ENCODE measurements at regions not wholly inside any gene's neighbourhood (a gene's known extent, or its start where the extent isn't known, plus 50 kb on each side); places are given as distances from the start of the nearest gene placed in this dataset.

- Histone ChIP-seq H3K79me2 (ENCODE audit: insufficient read depth, low read length) (no peaks in the 10 kb centered on the region), H4K20me1 (ENCODE audit: insufficient read depth, low read length) (no peaks in the 10 kb centered on the region), H3K4me3 (ENCODE audit: insufficient read depth, low read length) (no peak overlapping the region), H3K9me3 (ENCODE audit: low read depth, low read length) (no peaks in the 10 kb centered on the region), H3K4me2 (ENCODE audit: insufficient read depth, low read length) (no peak overlapping the region), H3K36me3 (ENCODE audit: insufficient read depth, low read length) (no peaks in the 10 kb centered on the region), H3K27me3 (ENCODE audit: insufficient read depth, low read length) (no peaks in the 10 kb centered on the region), H2AFZ (ENCODE audit: low read length) (no peak overlapping the region), H3K27ac (ENCODE audit: low read depth, low read length) (no peak overlapping the region), H3K4me1 (ENCODE audit: insufficient read depth, low read length) (no peaks in the 10 kb centered on the region)
- DNase-seq (ENCODE audit: insufficient read length, low spot score, missing footprints): no peak
- TF ChIP-seq CTCF (IDR thresholded peaks at IDR 0.05; ENCODE audit: extremely low read depth, low read depth, low read length): no peak
Measured at GRCh38 chr6:141024526-141024925, 1108.2 kb upstream of the GJE1 start.

- no peak overlapping the region for H3K4me2 ChIP-seq (ENCODE audit: insufficient read depth, low read length)
- no peaks in the 10 kb centered on the region for H4K20me1 ChIP-seq (ENCODE audit: insufficient read depth, low read length)
- no peak overlapping the region for H3K27ac ChIP-seq (ENCODE audit: low read depth, low read length)
- no peak for DNase-seq (ENCODE audit: insufficient read length, low spot score, missing footprints)
- no peak overlapping the region for H2AFZ ChIP-seq (ENCODE audit: low read length)
- no peaks in the 10 kb centered on the region for H3K36me3 ChIP-seq (ENCODE audit: insufficient read depth, low read length)
- H3K4me1 ChIP-seq (ENCODE audit: insufficient read depth, low read length): no peaks in the 10 kb centered on the region
- no peak for TF ChIP-seq CTCF (IDR thresholded peaks at IDR 0.05; ENCODE audit: extremely low read depth, low read depth, low read length)
- H3K27me3 ChIP-seq (ENCODE audit: insufficient read depth, low read length): no peaks in the 10 kb centered on the region
- H3K79me2 ChIP-seq (ENCODE audit: insufficient read depth, low read length): no peaks in the 10 kb centered on the region
- no peaks in the 10 kb centered on the region for H3K9me3 ChIP-seq (ENCODE audit: low read depth, low read length)
- no peak overlapping the region for H3K4me3 ChIP-seq (ENCODE audit: insufficient read depth, low read length)
Measured at GRCh38 chr6:141017941-141018340, 1114.8 kb upstream of the GJE1 start.

- H3K36me3 ChIP-seq (ENCODE audit: insufficient read depth, low read length): no peaks in the 10 kb centered on the region
- no peak for TF ChIP-seq CTCF (IDR thresholded peaks at IDR 0.05; ENCODE audit: extremely low read depth, low read depth, low read length)
Measured at GRCh38 chr6:141000917-141001316, 1131.8 kb upstream of the GJE1 start.

GRCh38 chr6:140993515-140993914, 1139.2 kb upstream of the GJE1 start:
- no peak for TF ChIP-seq CTCF (IDR thresholded peaks at IDR 0.05; ENCODE audit: extremely low read depth, low read depth, low read length)
- no peak for DNase-seq (ENCODE audit: insufficient read length, low spot score, missing footprints)
- H3K27me3 ChIP-seq (ENCODE audit: insufficient read depth, low read length): no peaks in the 10 kb centered on the region
- H3K4me2 ChIP-seq (ENCODE audit: insufficient read depth, low read length): no peak overlapping the region
- H3K36me3 ChIP-seq (ENCODE audit: insufficient read depth, low read length): no peaks in the 10 kb centered on the region
- no peaks in the 10 kb centered on the region for H3K9me3 ChIP-seq (ENCODE audit: low read depth, low read length)
- H3K27ac ChIP-seq (ENCODE audit: low read depth, low read length): no peak overlapping the region
- H3K79me2 ChIP-seq (ENCODE audit: insufficient read depth, low read length): no peaks in the 10 kb centered on the region
- no peak overlapping the region for H2AFZ ChIP-seq (ENCODE audit: low read length)
- H4K20me1 ChIP-seq (ENCODE audit: insufficient read depth, low read length): no peaks in the 10 kb centered on the region
- H3K4me3 ChIP-seq (ENCODE audit: insufficient read depth, low read length): no peak overlapping the region
- no peaks in the 10 kb centered on the region for H3K4me1 ChIP-seq (ENCODE audit: insufficient read depth, low read length)

More at GRCh38 chr6:141000917-141001316, 1131.8 kb upstream of the GJE1 start:
- H3K27ac ChIP-seq (ENCODE audit: low read depth, low read length): no peak overlapping the region
- no peak overlapping the region for H3K4me2 ChIP-seq (ENCODE audit: insufficient read depth, low read length)
- H2AFZ ChIP-seq (ENCODE audit: low read length): no peak overlapping the region
- H3K9me3 ChIP-seq (ENCODE audit: low read depth, low read length): no peaks in the 10 kb centered on the region
- no peak overlapping the region for H3K4me3 ChIP-seq (ENCODE audit: insufficient read depth, low read length)
- H3K27me3 ChIP-seq (ENCODE audit: insufficient read depth, low read length): no peaks in the 10 kb centered on the region
- no peaks in the 10 kb centered on the region for H4K20me1 ChIP-seq (ENCODE audit: insufficient read depth, low read length)
- no peaks in the 10 kb centered on the region for H3K79me2 ChIP-seq (ENCODE audit: insufficient read depth, low read length)
- DNase-seq (ENCODE audit: insufficient read length, low spot score, missing footprints): no peak
- no peaks in the 10 kb centered on the region for H3K4me1 ChIP-seq (ENCODE audit: insufficient read depth, low read length)
